RPMI7951 (cell line): ENCODE measurements at regions not wholly inside any gene's neighbourhood (a gene's known extent, or its start where the extent isn't known, plus 50 kb on each side); places are given as distances from the start of the nearest gene placed in this dataset.

Experiments
- DNase-seq: peaks from one replicate; pipeline ENCODE4 v3.0.0-alpha.2; 2012; ENCODE audit warnings: low read depth

- no peak for DNase-seq
Measured at GRCh38 chr20:25135031-25135430, 53.1 kb upstream of the VSX1 start.

- DNase-seq = no peak
Measured at GRCh38 chr20:25136056-25136455, 54.1 kb upstream of the VSX1 start.

- peak; percentile 99 for DNase-seq
Measured at GRCh38 chr20:25136643-25137559, 55.0 kb upstream of the VSX1 start.

- DNase-seq = no peak
Measured at GRCh38 chr20:25139029-25139705, 56.3 kb upstream of the ENTPD6 start.

- no peak for DNase-seq
Measured at GRCh38 chr20:25140968-25141367, 54.5 kb upstream of the ENTPD6 start.

GRCh38 chr20:25142435-25142834, 53.1 kb upstream of the ENTPD6 start:
- DNase-seq = no peak

- no peak for DNase-seq
Measured at GRCh38 chr20:25145131-25145530, 50.4 kb upstream of the ENTPD6 start.
